ENCODE measurements at regions not wholly inside any gene's neighbourhood (a gene's known extent, or its start where the extent isn't known, plus 50 kb on each side); places are given as distances from the start of the nearest gene placed in this dataset.
A peak's percentile ranks its signal among the peaks of the same experiment; 100 is the strongest.
"Not testable (repeated sequence)": the region's sequence is repeated elsewhere in the genome, so short reads cannot be mapped to it uniquely, and the experiment has no call there.

DNA sequence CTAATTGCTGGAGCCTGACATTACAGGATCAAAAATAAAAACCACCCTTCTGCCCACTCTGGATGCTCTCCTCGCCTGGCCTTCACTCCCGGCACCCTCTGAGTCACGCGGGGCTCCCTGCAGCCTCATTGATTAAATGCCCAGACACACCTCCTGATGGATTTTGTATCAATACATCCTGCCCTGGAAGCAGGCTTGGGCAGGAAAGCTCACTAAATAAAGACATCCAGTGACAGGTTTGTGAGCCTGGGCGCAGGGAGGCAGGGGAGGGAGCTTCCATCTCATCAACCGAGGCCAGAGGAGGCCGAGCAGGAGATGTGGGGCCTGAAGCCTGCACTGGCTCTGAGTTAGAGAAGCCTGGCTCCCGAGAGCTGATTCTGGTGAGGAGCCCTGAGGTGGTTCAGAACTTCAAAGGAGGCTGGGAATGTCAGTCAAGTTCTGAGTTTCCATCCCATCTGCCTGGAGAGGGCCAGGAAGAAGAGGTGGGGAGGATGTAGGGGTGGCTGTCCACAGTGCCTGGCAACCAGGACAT, 318.6 kb downstream of the ADGRD1 start:
- not testable (repeated sequence) for DNase-seq (ENCODE audit: low spot score)

- DNase-seq (ENCODE audit: low spot score) = no peak
Measured at GRCh38 chr12:131273291-131273845, 319.7 kb downstream of the ADGRD1 start.

- DNase-seq (ENCODE audit: low spot score) = no peak
Measured at GRCh38 chr12:131274061-131274460, 320.4 kb downstream of the ADGRD1 start.

DNA sequence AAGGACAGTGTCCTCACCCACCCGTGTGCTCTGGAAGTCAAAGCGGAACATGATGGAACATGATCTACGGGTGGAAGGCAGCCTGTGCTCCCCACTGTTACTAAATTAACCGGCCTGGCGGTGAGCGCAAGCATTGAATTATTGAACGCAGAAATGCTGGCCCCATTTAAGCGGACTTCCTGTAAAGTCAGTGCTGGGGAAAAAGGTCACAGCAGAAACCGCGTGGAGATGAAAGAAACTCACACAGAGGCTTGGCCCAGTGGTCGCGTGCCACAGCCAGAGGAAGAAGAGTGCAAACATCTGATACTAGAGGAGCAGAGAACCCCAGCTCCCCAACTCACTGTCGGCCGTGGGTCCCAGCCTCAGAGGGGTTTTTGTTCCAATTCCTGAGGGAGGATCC, 321.2 kb downstream of the ADGRD1 start:
- DNase-seq (ENCODE audit: low spot score) = no peak

DNA sequence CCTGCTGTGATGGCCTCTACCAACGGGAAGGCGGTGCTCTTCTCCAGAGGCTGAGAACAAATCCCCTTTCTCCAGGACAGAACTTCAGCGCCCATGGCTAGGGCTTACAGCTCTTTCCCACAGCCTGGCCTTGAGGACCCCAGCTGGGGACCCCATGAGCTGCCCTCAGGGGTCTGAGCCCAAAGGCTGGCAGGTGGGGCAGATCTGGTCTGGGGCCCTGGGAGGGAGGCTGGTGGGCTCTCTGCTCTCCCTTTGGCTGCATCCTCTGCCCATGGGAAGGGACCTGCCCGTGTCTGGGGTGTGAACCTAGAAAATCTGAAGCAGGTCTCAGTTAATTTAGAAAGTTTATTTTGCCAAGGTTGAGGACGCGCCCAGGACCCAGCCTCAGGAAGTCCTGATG, 322.1 kb downstream of the ADGRD1 start:
- DNase-seq (ENCODE audit: low spot score) = no peak

- no peak for DNase-seq (ENCODE audit: low spot score)
Measured at GRCh38 chr12:131276501-131277185, 322.9 kb downstream of the ADGRD1 start.

DNA sequence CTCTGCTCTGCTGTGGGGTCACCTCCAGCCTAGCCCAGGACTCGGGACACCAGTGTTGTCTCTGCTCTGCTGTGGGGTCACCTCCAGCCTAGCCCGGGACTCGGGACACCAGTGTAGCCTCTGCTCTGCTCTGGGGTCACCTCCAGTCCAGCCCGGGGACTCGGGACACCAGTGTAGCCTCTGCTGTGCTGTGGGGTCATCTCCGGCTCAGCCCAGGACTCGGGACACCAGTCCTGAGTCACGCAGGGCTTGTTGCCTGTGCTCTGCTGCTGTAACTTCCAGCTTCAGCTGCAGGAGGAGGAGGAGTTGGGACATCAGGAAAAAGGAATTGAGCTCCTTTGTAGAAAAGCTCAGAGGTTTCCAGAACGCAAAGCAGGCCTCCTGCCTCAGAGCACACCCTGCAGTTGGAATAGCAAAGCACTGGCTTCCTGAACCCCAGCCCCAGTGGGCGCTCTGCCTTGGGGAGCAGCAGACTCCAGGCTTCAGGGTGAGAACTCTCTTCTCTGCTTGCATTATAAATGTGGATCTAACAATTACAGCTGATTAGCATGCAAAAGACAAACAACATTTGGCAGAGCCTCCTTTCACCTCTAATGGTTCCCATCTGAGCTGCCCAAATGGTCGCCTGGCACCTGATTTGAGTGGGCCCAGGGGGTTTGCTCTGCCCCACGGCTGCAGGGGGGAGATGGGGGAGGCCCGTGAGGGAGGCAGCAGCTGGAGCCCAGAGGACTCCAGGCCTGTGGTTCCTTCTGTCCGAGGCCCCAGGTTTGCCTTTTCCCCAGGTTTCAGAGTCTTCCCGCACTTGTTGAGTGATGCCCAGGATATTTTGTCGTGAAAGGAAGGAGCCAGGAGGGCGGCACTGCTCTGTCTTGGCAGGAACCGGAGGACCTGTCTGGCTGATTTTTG, 323.7 kb downstream of the ADGRD1 start:
- DNase-seq (ENCODE audit: low spot score) = not testable (repeated sequence)

DNA sequence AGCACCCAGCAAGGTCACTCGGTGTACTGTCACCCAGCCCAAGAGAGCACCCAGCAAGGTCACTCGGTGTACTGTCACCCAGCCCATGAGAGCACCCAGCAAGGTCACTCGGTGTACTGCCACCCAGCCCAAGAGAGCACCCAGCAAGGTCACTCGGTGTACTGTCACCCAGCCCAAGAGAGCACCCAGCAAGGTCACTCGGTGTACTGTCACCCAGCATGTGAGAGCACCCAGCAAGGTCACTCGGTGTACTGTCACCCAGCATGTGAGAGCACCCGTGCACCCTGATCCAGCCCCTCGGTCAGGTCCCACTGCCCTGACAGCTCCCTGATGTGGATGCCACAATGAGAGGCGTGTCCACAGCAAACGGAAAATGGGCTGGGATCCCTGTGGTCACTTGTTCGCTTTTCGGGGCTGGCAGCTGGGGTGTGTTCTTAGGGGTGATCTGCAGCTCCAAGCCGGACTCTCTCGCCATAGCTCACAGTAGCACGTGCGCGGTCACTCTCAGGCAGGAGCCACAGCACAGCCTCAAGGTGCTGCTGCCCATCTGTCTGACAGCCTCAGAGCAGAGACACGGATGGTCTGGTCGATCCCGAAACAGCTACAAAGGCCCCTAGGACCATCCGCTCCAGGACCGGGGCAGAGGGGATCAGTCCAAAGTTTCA, 324.9 kb downstream of the ADGRD1 start:
- not testable (repeated sequence) for DNase-seq (ENCODE audit: low spot score)

DNA sequence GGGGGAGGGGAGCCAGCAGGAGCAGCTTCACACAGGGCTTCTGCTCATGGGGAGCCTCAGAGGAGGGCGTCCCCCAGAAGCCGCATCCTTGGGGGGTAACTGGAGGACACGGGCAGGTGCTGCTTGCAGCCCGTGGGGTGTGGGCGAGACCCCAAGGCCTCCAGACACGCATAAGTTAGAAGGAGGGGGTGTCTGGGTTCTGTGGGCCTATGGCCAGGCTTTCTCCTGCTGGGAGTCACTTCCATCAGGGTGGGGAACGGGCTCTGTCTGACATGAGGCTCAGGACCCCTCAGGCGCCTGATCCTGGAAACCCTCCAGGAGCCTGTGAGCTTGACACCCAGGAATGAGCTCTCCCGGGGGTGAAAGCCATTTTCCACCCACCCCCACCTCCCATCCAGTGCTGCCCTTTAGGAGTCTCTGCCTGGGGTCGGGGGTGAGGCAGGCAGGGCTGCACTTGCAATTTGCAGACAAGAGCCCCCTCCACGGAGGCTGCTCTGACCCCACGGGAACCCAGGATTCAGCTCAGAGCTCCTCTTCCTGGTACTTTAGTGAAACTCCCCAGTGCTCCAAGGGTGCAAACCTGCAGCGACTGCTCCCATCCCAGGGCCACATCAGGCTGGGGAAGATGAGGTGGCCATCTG, 325.7 kb downstream of the ADGRD1 start:
- DNase-seq (ENCODE audit: low spot score) = no peak

DNA sequence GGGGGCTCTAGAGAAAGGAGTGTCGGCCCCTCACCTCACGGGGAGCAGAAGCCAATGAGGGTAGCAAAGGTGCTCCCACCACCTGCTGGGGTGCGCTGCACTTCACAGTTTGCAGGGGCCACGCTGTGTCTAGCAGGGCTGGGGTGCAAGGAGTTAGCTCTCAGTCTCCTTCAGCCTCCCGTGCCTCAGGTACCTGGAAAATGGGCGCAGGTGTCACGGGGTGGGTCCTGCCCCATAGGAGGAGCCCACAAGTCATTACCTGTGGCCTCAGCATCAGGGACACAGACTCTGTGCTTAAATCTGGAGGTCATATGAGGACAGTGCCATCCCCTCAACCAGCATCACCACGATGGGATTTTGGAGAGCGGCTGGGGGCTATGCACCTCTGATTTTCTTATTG, 326.7 kb downstream of the ADGRD1 start:
- DNase-seq (ENCODE audit: low spot score) = no peak

DNA sequence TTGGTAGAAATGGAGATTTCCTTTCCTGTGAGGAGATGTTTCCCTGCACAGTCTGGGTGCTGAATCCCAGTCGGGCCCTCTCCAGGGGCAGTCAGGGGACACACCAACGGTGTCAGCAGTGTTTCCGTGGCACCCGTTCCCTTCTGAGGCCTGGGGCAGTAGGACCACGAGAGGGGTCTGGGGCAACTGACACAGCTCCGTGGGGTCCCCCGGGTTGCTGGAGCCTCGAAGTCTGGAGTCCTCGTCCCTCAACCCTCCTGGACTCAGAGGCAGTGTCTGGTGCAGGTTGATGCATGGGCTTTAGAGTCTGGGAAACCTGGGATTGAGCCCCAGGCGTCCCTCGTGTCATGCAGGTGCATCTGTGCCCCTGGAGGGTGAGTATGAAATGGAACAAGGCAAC, 327.3 kb downstream of the ADGRD1 start:
- DNase-seq (ENCODE audit: low spot score) = peak; percentile 41

GRCh38 chr12:131282292-131283080, 328.8 kb downstream of the ADGRD1 start:
- peak; percentile 73 for DNase-seq (ENCODE audit: low spot score)

GRCh38 chr12:131283191-131283861, 329.6 kb downstream of the ADGRD1 start:
- peak; percentile 59 for DNase-seq (ENCODE audit: low spot score)

- DNase-seq (ENCODE audit: low spot score) = peak; percentile 82
Measured at GRCh38 chr12:131283862-131284825, 330.4 kb downstream of the ADGRD1 start.

GRCh38 chr12:131284954-131285904, 331.5 kb downstream of the ADGRD1 start:
- peak; percentile 33 for DNase-seq (ENCODE audit: low spot score)

- DNase-seq (ENCODE audit: low spot score) = peak; percentile 51
Measured at GRCh38 chr12:131285905-131286295, 332.2 kb downstream of the ADGRD1 start.

DNA sequence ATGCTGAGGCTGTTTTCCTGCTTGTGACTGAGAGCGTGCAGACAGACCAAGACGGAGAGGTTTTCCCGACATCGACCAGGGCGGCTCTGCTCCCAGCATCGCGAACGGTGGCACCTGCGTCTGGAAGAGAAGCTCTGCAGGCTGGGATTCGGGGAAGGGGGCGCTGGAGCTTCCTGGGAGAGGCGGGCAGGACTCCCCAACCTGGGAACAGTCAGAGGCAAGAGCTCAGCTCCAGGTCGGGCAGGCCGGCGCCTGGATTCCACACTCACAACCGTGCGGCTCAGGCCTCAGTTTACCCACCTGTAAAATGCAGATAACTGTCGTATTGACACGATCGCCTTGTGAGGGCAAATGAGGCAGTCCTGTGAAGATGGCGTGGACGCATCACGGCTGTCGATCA, 332.6 kb downstream of the ADGRD1 start:
- peak; percentile 45 for DNase-seq (ENCODE audit: low spot score)
